Stomach smooth muscle (tissue), 2 donors: ENCODE measurements at regions not wholly inside any gene's neighbourhood (a gene's known extent, or its start where the extent isn't known, plus 50 kb on each side); places are given as distances from the start of the nearest gene placed in this dataset.

Source experiments
- H3K27ac ChIP-seq: one replicate; pipeline ENCODE4 v1.7.0; 2013; ENCODE audit warnings: mild to moderate bottlenecking, low read length, inconsistent platforms
- H3K27me3 ChIP-seq, 2 donors: one replicate each; pipeline ENCODE4 v1.7.0; 2013; ENCODE audit warnings: low read length in 2 of 2; ENCODE audit not compliant: insufficient read depth in 2 of 2, control insufficient read depth in 1 of 2
- H3K36me3 ChIP-seq, 2 donors: one replicate each; pipeline ENCODE4 v1.7.0; 2013; ENCODE audit warnings: low read length in 2 of 2; ENCODE audit not compliant: control insufficient read depth in 2 of 2, insufficient read depth in 2 of 2
- H3K4me1 ChIP-seq: one replicate; pipeline ENCODE4 v1.7.0; 2013; ENCODE audit warnings: low read length; ENCODE audit not compliant: control insufficient read depth, insufficient read depth
- H3K4me3 ChIP-seq, 2 donors: one replicate each; pipeline ENCODE4 v1.7.0; 2013; ENCODE audit warnings: low read length in 2 of 2
- H3K9ac ChIP-seq, 2 donors: one replicate each; pipeline ENCODE4 v1.7.0; 2013; ENCODE audit warnings: low read length in 2 of 2, mild to moderate bottlenecking in 1 of 2
- H3K9me3 ChIP-seq, 2 donors: one replicate each; pipeline ENCODE4 v1.7.0; 2013; ENCODE audit warnings: low read length in 2 of 2; ENCODE audit not compliant: control insufficient read depth in 2 of 2
- donor health status: healthy.
- donor health status: Pancreatic carcinoma.

DNA sequence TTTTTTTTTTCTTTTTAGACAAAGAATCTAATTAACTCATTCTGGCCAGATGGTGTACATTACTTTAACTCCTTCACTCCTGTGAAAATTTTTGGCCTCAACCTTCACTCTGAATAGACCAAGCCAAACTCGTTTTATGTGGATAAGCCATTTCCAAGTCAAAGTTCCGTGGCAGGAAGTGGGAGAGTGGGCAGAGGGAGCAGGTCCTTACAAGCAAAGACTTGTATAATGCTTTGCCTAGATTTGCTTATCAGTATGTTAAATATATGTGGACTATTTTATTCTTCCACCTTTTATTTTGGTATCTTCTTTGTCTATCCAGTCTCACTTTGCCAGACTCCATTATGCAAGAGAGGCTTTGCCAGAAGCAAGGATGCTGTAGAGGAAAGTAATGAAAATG, 178.1 kb upstream of the TNP1 start:
- Histone ChIP-seq H3K36me3 (no peaks in the 10 kb centered on the region), H3K4me1 (peaks cover 25% of the 10 kb centered on the region), H3K27me3 (no peaks in the 10 kb centered on the region), H3K9ac (no peak overlapping the region), H3K9me3 (no peaks in the 10 kb centered on the region), H3K27ac (no peak overlapping the region), H3K4me3 (no peak overlapping the region)

DNA sequence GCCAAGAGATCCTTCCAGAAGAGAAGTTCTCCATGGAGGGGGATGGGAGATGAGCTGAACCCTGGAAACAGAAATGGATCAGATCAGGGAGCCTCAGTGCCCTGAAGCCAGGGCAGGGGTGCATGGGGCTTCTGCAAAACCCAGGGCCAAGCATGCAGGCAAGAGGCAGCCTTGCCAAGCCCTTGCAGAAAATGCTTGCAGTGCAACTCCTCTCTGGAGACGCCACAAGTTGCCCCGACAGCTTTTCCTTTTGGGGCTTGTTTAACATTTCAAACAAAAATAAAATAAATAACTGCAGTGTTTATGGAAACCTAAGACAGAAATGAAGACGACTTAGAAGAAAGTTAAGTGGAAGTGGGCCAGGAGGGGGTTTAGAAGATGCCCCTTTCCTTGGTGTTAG, 177.5 kb upstream of the TNP1 start:
- Histone ChIP-seq H3K4me1 (peaks cover 25% of the 10 kb centered on the region), H3K36me3 (no peaks in the 10 kb centered on the region), H3K27ac (no peak overlapping the region), H3K9ac (no peak overlapping the region), H3K9me3 (no peaks in the 10 kb centered on the region), H3K27me3 (no peaks in the 10 kb centered on the region), H3K4me3 (no peak overlapping the region)

DNA sequence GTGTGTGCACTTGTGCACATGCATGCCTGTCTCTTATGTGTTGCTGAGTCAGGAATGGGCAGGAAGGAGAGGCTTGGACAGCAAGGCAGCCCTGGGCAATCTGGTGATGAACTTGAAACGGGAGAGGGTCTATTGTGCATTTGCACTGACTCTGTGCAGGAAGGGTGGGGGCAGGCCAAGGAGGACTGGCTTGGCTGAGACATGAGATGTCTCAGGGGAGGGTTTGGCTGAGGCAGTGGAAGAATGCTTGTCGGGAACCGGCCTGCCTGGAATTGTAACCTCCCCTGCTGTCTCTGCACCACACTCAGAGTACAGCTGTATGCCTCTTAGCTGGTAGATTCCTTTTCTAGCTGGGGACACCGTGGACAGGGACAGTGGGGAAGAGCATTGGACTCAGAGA, 176.1 kb upstream of the TNP1 start:
- no peak overlapping the region for H3K9ac ChIP-seq
- H3K27ac ChIP-seq: no peak overlapping the region
- H3K4me3 ChIP-seq: no peak overlapping the region
- H3K9me3 ChIP-seq: no peaks in the 10 kb centered on the region
- H3K36me3 ChIP-seq: no peaks in the 10 kb centered on the region
- no peaks in the 10 kb centered on the region for H3K27me3 ChIP-seq
- peaks cover 25% of the 10 kb centered on the region for H3K4me1 ChIP-seq

DNA sequence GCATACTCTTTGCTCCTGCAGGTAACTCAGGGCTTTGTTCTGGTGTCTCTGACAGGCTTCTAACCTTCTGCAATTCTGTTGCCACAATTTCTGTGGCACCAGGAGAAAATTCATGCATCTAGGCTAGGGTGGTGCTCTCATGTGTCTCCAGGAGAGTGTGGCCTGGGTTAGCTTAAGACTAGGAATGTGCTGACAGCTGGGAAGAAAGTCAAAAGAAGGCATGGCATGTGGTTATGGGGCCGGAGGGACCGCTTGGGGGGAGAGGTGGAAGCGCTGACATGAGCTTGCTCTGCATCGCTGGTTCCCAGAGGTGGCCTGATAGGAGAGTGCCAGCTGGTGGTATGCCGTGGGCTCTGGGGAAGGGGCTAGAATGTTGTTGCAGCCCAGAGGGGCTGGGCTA, 173.3 kb upstream of the TNP1 start:
- no peaks in the 10 kb centered on the region for H3K36me3 ChIP-seq
- no peaks in the 10 kb centered on the region for H3K9me3 ChIP-seq
- peaks cover 21% of the 10 kb centered on the region for H3K4me1 ChIP-seq
- no peak overlapping the region for H3K27ac ChIP-seq
- no peak overlapping the region for H3K9ac ChIP-seq
- H3K27me3 ChIP-seq: no peaks in the 10 kb centered on the region
- H3K4me3 ChIP-seq: no peak overlapping the region

DNA sequence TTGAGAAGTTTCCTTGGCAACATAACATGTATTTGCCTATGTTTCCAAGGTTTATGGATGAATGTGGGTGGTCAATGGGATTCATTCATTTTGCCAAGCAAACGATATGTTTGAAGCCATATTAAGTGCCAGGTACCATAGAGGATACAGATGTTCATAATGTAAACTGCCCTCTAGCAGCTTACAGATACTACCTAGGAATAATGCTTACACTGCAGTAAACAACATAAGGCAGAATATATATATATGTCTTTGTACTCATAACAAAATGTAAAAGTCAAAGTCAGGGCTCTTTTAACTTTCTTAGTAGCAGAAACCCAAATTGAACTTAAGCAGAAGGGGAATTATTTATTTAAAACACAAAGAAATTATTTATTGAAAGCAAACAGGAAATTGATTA, 171.6 kb upstream of the TNP1 start:
- Histone ChIP-seq H3K36me3 (no peaks in the 10 kb centered on the region), H3K27me3 (no peaks in the 10 kb centered on the region), H3K9me3 (no peaks in the 10 kb centered on the region), H3K4me1 (peaks cover 12% of the 10 kb centered on the region), H3K4me3 (no peak overlapping the region), H3K9ac (no peak overlapping the region), H3K27ac (no peak overlapping the region)

DNA sequence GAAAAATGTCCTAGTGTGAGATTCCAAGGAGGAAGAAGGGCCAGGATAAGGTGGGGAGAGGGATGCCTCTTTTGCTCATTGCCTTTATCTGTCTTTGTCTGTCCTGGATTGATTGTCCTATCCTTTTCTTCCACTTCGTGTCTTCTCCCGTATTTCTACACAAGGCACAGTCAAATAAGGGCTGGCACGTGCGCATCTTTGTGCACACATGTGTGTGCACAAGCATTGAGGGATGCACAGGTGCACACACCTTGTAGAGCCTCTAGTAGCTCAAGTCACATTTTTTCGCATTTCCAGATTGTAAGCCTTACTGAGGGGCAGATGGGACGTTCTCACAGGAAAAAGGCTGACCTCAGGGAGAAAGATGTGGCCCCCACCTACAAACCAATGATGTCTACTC, 170.2 kb upstream of the TNP1 start:
- no peak overlapping the region for H3K4me3 ChIP-seq
- H3K36me3 ChIP-seq: no peaks in the 10 kb centered on the region
- no peaks in the 10 kb centered on the region for H3K27me3 ChIP-seq
- no peaks in the 10 kb centered on the region for H3K9me3 ChIP-seq
- H3K27ac ChIP-seq: no peak overlapping the region
- H3K4me1 ChIP-seq: peaks cover 2% of the 10 kb centered on the region
- no peak overlapping the region for H3K9ac ChIP-seq

DNA sequence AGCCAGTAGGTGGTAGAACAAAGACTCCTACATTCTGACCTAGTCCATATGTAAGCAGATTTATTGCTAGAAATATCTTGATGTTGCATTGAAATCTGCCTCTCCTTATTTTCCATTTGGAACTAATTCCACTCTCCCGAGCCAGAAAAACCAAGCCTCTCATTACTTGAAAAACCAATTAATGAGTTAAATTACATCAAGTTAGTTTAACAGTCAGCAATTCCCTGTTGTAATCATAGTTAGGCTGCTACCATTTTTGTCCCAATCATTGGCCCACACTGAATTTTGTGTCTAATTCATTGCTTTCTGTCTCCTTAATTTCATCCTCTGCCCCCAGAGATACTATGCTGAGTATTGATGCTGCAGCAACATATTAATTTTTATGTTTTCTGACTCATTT, 168.3 kb upstream of the TNP1 start:
- Histone ChIP-seq H3K36me3 (no peaks in the 10 kb centered on the region), H3K4me1 (peaks cover under 1% of the 10 kb centered on the region), H3K9ac (no peak overlapping the region), H3K4me3 (no peak overlapping the region), H3K27me3 (no peaks in the 10 kb centered on the region), H3K27ac (no peak overlapping the region), H3K9me3 (no peaks in the 10 kb centered on the region)

DNA sequence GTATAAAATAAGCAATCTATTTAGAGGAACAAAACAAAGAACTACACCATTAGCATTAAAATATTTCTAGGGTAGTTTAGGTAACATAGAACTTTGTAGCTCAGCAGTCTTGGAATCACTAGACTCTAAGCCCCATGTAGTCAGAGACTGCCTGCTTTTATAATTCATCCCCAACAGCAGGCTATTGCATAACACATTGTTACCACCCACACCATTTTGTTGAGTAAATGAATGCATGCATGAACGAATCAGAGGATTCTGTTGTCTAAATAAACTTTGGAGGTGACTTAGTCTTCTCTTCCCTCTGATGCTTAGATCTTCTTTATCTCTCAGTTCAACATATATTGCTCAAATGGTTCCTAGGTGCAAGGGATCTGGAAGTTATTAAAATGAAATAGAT, 167.6 kb upstream of the TNP1 start:
- Histone ChIP-seq H3K9me3 (no peaks in the 10 kb centered on the region), H3K27me3 (no peaks in the 10 kb centered on the region), H3K4me1 (no peaks in the 10 kb centered on the region), H3K27ac (no peak overlapping the region), H3K36me3 (no peaks in the 10 kb centered on the region), H3K9ac (no peak overlapping the region), H3K4me3 (no peak overlapping the region)

DNA sequence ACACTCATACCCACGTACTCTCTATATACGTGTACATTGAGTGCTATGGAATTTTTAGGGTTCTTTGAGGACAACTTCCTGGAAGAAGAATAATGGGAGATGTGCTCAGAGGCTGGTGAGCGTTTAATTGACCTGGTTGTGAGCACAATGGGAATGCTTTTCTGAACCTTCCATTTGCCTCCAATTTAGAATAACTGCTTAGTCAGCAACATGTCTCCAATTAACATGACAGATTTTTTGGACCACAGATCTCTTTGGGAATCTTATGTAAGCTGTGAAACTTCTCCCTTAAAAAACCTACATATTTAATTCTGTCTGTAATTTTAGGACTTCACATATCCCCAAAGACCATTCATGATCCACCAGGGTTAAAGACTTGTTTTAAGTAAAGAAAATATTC, 166.7 kb upstream of the TNP1 start:
- no peak overlapping the region for H3K9ac ChIP-seq
- H3K27me3 ChIP-seq: no peaks in the 10 kb centered on the region
- no peaks in the 10 kb centered on the region for H3K4me1 ChIP-seq
- no peak overlapping the region for H3K4me3 ChIP-seq
- no peak overlapping the region for H3K27ac ChIP-seq
- H3K9me3 ChIP-seq: no peaks in the 10 kb centered on the region
- no peaks in the 10 kb centered on the region for H3K36me3 ChIP-seq

DNA sequence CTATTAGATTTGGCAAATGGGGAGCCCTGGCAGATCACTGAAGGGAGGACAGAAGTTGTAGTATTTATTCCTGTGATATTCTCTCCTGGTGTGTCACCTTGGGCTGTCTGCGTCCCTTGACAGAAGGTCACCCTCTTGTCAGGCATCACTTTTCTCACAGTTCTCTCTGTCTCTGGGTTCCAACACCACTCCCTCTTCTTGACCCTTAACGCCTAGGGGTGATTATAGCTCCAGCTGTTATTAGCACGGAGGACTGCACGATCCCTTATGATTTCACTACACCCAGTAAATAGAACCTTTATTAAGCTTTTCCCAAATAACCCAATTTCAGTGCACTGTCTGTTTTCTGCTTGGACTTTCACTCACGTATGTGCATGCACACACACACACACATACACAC, 166.3 kb upstream of the TNP1 start:
- Histone ChIP-seq H3K9ac (no peak overlapping the region), H3K9me3 (no peaks in the 10 kb centered on the region), H3K4me1 (no peaks in the 10 kb centered on the region), H3K27me3 (no peaks in the 10 kb centered on the region), H3K27ac (no peak overlapping the region), H3K4me3 (no peak overlapping the region), H3K36me3 (no peaks in the 10 kb centered on the region)

DNA sequence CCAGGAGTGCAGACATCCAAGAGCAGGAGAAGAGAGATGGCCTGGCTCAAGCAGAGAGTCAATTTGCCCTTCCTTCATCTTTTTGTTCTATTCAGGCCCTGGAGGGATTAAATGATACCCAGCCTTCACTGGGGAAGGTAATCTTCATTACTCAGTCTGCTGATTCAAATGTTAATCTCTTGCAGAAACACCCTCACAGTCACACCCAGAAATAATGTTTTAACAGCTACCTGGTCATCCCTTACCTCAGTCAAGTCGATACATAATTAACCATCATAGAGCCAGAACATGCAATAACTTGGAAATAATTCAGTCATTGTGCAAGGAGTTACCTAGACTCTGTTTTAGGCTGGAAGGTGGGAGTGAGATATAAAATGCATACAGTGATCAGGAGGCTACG, 163.7 kb upstream of the TNP1 start:
- no peaks in the 10 kb centered on the region for H3K9me3 ChIP-seq

More for the DNA sequence above, 163.7 kb upstream of the TNP1 start:
- Histone ChIP-seq H3K27me3 (no peaks in the 10 kb centered on the region), H3K9ac (no peak overlapping the region), H3K27ac (no peak overlapping the region), H3K4me3 (no peak overlapping the region), H3K4me1 (no peaks in the 10 kb centered on the region), H3K36me3 (no peaks in the 10 kb centered on the region)
